HepG2 (cell line): ENCODE measurements at regions not wholly inside any gene's neighbourhood (a gene's known extent, or its start where the extent isn't known, plus 50 kb on each side); places are given as distances from the start of the nearest gene placed in this dataset.

ENCODE experiments used
- AGO2 ChIP-seq: fragments of 200-400 bp; formaldehyde crosslinking; optimal IDR thresholded peaks from 2 replicates; pipeline ENCODE3; 2017; ENCODE audit warnings: mild to moderate bottlenecking, low read depth, low read length, moderate library complexity
- ARNT2 ChIP-seq: sonication (generic); formaldehyde crosslinking; IDR thresholded peaks from 2 replicates; pipeline ENCODE4 v1.8.0; 2022; ENCODE audit warnings: mild to moderate bottlenecking, low read depth, missing genetic modification reagents, moderate library complexity
- SMAD3 ChIP-seq: sonication (generic); formaldehyde crosslinking; IDR thresholded peaks from 2 replicates; pipeline ENCODE4 v1.4.0; 2020; ENCODE audit warnings: missing genetic modification reagents
- ZFAT ChIP-seq: sonication (generic); formaldehyde crosslinking; conservative IDR thresholded peaks from 2 replicates; pipeline ENCODE4 v1.8.1; 2023; ENCODE audit warnings: missing genetic modification reagents, inconsistent platforms
- TF ChIP-seq, protein P1 (sequence below): sonication (generic); formaldehyde crosslinking; IDR thresholded peaks from 2 replicates; pipeline ENCODE4 v1.4.0; 2020; ENCODE audit warnings: missing genetic modification reagents
- TF ChIP-seq, protein P2 (sequence below): sonication (generic); formaldehyde crosslinking; IDR thresholded peaks from 2 replicates; pipeline ENCODE4 v1.4.0; 2020; ENCODE audit warnings: missing genetic modification reagents
- TF ChIP-seq, protein P3 (sequence below): sonication (generic); formaldehyde crosslinking; IDR thresholded peaks from 2 replicates; pipeline ENCODE4 v1.4.0; 2020; ENCODE audit warnings: mild to moderate bottlenecking, missing genetic modification reagents
- TF ChIP-seq, protein P4 (sequence below): sonication (generic); formaldehyde crosslinking; IDR thresholded peaks from 2 replicates; pipeline ENCODE4 v1.4.0; 2020; ENCODE audit warnings: mild to moderate bottlenecking, missing genetic modification reagents

DNA sequence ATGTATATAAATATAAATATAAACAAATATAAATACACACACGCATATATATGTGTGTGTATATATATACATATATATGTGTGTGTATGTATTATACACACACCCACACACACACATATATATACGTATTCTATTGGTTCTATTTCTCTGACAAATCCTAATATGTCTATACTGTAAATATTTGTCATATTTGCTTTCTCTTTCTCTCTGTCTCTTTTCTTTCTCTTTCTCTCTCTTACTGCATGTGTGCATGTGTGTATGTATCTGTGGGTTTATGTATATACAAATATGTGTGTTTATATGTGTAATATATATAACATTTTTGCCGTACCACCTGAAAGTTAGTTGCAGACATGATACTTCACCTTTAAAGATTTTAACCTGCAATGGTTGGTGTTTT, 174.2 kb upstream of the PLEKHG7 start (continued):
- TF ChIP-seq, protein P1, sequence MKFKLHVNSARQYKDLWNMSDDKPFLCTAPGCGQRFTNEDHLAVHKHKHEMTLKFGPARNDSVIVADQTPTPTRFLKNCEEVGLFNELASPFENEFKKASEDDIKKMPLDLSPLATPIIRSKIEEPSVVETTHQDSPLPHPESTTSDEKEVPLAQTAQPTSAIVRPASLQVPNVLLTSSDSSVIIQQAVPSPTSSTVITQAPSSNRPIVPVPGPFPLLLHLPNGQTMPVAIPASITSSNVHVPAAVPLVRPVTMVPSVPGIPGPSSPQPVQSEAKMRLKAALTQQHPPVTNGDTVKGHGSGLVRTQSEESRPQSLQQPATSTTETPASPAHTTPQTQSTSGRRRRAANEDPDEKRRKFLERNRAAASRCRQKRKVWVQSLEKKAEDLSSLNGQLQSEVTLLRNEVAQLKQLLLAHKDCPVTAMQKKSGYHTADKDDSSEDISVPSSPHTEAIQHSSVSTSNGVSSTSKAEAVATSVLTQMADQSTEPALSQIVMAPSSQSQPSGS (CRISPR knock-in tag), result no peak
- TF ChIP-seq ZFAT (CRISPR knock-in tag), result no peak
- TF ChIP-seq, protein P2, sequence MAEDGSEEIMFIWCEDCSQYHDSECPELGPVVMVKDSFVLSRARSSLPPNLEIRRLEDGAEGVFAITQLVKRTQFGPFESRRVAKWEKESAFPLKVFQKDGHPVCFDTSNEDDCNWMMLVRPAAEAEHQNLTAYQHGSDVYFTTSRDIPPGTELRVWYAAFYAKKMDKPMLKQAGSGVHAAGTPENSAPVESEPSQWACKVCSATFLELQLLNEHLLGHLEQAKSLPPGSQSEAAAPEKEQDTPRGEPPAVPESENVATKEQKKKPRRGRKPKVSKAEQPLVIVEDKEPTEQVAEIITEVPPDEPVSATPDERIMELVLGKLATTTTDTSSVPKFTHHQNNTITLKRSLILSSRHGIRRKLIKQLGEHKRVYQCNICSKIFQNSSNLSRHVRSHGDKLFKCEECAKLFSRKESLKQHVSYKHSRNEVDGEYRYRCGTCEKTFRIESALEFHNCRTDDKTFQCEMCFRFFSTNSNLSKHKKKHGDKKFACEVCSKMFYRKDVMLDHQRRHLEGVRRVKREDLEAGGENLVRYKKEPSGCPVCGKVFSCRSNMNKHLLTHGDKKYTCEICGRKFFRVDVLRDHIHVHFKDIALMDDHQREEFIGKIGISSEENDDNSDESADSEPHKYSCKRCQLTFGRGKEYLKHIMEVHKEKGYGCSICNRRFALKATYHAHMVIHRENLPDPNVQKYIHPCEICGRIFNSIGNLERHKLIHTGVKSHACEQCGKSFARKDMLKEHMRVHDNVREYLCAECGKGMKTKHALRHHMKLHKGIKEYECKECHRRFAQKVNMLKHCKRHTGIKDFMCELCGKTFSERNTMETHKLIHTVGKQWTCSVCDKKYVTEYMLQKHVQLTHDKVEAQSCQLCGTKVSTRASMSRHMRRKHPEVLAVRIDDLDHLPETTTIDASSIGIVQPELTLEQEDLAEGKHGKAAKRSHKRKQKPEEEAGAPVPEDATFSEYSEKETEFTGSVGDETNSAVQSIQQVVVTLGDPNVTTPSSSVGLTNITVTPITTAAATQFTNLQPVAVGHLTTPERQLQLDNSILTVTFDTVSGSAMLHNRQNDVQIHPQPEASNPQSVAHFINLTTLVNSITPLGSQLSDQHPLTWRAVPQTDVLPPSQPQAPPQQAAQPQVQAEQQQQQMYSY (CRISPR knock-in tag), result no peak
- TF ChIP-seq, protein P3, sequence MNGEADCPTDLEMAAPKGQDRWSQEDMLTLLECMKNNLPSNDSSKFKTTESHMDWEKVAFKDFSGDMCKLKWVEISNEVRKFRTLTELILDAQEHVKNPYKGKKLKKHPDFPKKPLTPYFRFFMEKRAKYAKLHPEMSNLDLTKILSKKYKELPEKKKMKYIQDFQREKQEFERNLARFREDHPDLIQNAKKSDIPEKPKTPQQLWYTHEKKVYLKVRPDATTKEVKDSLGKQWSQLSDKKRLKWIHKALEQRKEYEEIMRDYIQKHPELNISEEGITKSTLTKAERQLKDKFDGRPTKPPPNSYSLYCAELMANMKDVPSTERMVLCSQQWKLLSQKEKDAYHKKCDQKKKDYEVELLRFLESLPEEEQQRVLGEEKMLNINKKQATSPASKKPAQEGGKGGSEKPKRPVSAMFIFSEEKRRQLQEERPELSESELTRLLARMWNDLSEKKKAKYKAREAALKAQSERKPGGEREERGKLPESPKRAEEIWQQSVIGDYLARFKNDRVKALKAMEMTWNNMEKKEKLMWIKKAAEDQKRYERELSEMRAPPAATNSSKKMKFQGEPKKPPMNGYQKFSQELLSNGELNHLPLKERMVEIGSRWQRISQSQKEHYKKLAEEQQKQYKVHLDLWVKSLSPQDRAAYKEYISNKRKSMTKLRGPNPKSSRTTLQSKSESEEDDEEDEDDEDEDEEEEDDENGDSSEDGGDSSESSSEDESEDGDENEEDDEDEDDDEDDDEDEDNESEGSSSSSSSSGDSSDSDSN (CRISPR knock-in tag), result no peak
- no peak for TF ChIP-seq ARNT2 (CRISPR knock-in tag)
- no peak for TF ChIP-seq AGO2
- TF ChIP-seq, protein P4, sequence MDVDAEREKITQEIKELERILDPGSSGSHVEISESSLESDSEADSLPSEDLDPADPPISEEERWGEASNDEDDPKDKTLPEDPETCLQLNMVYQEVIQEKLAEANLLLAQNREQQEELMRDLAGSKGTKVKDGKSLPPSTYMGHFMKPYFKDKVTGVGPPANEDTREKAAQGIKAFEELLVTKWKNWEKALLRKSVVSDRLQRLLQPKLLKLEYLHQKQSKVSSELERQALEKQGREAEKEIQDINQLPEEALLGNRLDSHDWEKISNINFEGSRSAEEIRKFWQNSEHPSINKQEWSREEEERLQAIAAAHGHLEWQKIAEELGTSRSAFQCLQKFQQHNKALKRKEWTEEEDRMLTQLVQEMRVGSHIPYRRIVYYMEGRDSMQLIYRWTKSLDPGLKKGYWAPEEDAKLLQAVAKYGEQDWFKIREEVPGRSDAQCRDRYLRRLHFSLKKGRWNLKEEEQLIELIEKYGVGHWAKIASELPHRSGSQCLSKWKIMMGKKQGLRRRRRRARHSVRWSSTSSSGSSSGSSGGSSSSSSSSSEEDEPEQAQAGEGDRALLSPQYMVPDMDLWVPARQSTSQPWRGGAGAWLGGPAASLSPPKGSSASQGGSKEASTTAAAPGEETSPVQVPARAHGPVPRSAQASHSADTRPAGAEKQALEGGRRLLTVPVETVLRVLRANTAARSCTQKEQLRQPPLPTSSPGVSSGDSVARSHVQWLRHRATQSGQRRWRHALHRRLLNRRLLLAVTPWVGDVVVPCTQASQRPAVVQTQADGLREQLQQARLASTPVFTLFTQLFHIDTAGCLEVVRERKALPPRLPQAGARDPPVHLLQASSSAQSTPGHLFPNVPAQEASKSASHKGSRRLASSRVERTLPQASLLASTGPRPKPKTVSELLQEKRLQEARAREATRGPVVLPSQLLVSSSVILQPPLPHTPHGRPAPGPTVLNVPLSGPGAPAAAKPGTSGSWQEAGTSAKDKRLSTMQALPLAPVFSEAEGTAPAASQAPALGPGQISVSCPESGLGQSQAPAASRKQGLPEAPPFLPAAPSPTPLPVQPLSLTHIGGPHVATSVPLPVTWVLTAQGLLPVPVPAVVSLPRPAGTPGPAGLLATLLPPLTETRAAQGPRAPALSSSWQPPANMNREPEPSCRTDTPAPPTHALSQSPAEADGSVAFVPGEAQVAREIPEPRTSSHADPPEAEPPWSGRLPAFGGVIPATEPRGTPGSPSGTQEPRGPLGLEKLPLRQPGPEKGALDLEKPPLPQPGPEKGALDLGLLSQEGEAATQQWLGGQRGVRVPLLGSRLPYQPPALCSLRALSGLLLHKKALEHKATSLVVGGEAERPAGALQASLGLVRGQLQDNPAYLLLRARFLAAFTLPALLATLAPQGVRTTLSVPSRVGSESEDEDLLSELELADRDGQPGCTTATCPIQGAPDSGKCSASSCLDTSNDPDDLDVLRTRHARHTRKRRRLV (CRISPR knock-in tag), result no peak
- no peak for TF ChIP-seq SMAD3
